ENCODE measurements at regions not wholly inside any gene's neighbourhood (a gene's known extent, or its start where the extent isn't known, plus 50 kb on each side); places are given as distances from the start of the nearest gene placed in this dataset.

GRCh38 chr6:159429433-159429832, 260.2 kb downstream of the FNDC1 start:
- ChIA-PET POLR2A (no interaction called here), CTCF (no interaction called here)
- no peak for TF ChIP-seq CTCF (IDR thresholded peaks at IDR 0.05; ENCODE audit: insufficient read depth, low read length, missing control alignments)

GRCh38 chr6:159427771-159428170, 258.6 kb downstream of the FNDC1 start:
- TF ChIP-seq CTCF (IDR thresholded peaks at IDR 0.05; ENCODE audit: insufficient read depth, low read length, missing control alignments), result no peak
- CTCF ChIA-PET, result no interaction called here
- POLR2A ChIA-PET, result no interaction called here

More at GRCh38 chr6:159429433-159429832, 260.2 kb downstream of the FNDC1 start:
- no peak for DNase-seq (ENCODE audit: low read depth, low spot score)
- H3K4me3 ChIP-seq (ENCODE audit: low read depth, low read length), result no peak overlapping the region

GRCh38 chr6:159427335-159427734, 258.1 kb downstream of the FNDC1 start:
- no peak for TF ChIP-seq CTCF (IDR thresholded peaks at IDR 0.05; ENCODE audit: insufficient read depth, low read length, missing control alignments)
- POLR2A ChIA-PET, result no interaction called here
- no peak overlapping the region for H3K4me3 ChIP-seq (ENCODE audit: low read depth, low read length)
- DNase-seq (ENCODE audit: low read depth, low spot score), result no peak
- CTCF ChIA-PET, result no interaction called here

More at GRCh38 chr6:159427771-159428170, 258.6 kb downstream of the FNDC1 start:
- H3K4me3 ChIP-seq (ENCODE audit: low read depth, low read length), result no peak overlapping the region
- no peak for DNase-seq (ENCODE audit: low read depth, low spot score)

GRCh38 chr6:159425421-159425820, 256.2 kb downstream of the FNDC1 start:
- TF ChIP-seq CTCF (IDR thresholded peaks at IDR 0.05; ENCODE audit: insufficient read depth, low read length, missing control alignments), result no peak
- DNase-seq (ENCODE audit: low read depth, low spot score), result no peak
- H3K4me3 ChIP-seq (ENCODE audit: low read depth, low read length), result no peak overlapping the region
- POLR2A ChIA-PET, result no interaction called here
- CTCF ChIA-PET, result no interaction called here

GRCh38 chr6:159422041-159422984, 253.1 kb downstream of the FNDC1 start:
- TF ChIP-seq CTCF (IDR thresholded peaks at IDR 0.05; ENCODE audit: insufficient read depth, low read length, missing control alignments), result no peak
- H3K4me3 ChIP-seq (ENCODE audit: low read depth, low read length), result no peak overlapping the region
- DNase-seq (ENCODE audit: low read depth, low spot score), result no peak
- CTCF ChIA-PET, result no interaction called here
- POLR2A ChIA-PET, result no interaction called here

GRCh38 chr6:159421586-159421985, 252.4 kb downstream of the FNDC1 start:
- no peak overlapping the region for H3K4me3 ChIP-seq (ENCODE audit: low read depth, low read length)
- TF ChIP-seq CTCF (IDR thresholded peaks at IDR 0.05; ENCODE audit: insufficient read depth, low read length, missing control alignments), result no peak
- CTCF ChIA-PET, result no interaction called here
- DNase-seq (ENCODE audit: low read depth, low spot score), result no peak
- POLR2A ChIA-PET, result no interaction called here
